ENCODE measurements at regions not wholly inside any gene's neighbourhood (a gene's known extent, or its start where the extent isn't known, plus 50 kb on each side); places are given as distances from the start of the nearest gene placed in this dataset.

GRCh38 chr2:64330281-64331113 is 123.5 kb upstream of the LGALSL start:
- H3K4me3 ChIP-seq (replicated peaks; ENCODE audit: low read depth, low read length), result peak overlapping the region; percentile 28
- peak; percentile 80 for DNase-seq (ENCODE audit: extremely low read depth, low read depth)
- TF ChIP-seq CTCF (IDR thresholded peaks at IDR 0.05; ENCODE audit: low read depth, low read length, missing control alignments), result peak; percentile 94

- H3K4me3 ChIP-seq (replicated peaks; ENCODE audit: low read depth, low read length), result no peak overlapping the region
- no peak for DNase-seq (ENCODE audit: extremely low read depth, low read depth)
- TF ChIP-seq CTCF (IDR thresholded peaks at IDR 0.05; ENCODE audit: low read depth, low read length, missing control alignments), result no peak
Measured at GRCh38 chr2:64331114-64331645, 122.8 kb upstream of the LGALSL start.

- DNase-seq (ENCODE audit: extremely low read depth, low read depth), result no peak
- no peak for TF ChIP-seq CTCF (IDR thresholded peaks at IDR 0.05; ENCODE audit: low read depth, low read length, missing control alignments)
- H3K4me3 ChIP-seq (replicated peaks; ENCODE audit: low read depth, low read length), result no peak overlapping the region
Measured at GRCh38 chr2:64331849-64332699, 121.9 kb upstream of the LGALSL start.

GRCh38 chr2:64336171-64336570 is 117.8 kb upstream of the LGALSL start:
- TF ChIP-seq CTCF (IDR thresholded peaks at IDR 0.05; ENCODE audit: low read depth, low read length, missing control alignments), result no peak
- DNase-seq (ENCODE audit: extremely low read depth, low read depth), result no peak
- H3K4me3 ChIP-seq (replicated peaks; ENCODE audit: low read depth, low read length), result no peak overlapping the region

- TF ChIP-seq CTCF (IDR thresholded peaks at IDR 0.05; ENCODE audit: low read depth, low read length, missing control alignments), result no peak
- DNase-seq (ENCODE audit: extremely low read depth, low read depth), result no peak
- H3K4me3 ChIP-seq (replicated peaks; ENCODE audit: low read depth, low read length), result no peak overlapping the region
Measured at GRCh38 chr2:64337314-64337713, 116.6 kb upstream of the LGALSL start.

GRCh38 chr2:64338108-64338507 is 115.9 kb upstream of the LGALSL start:
- DNase-seq (ENCODE audit: extremely low read depth, low read depth), result no peak
- H3K4me3 ChIP-seq (replicated peaks; ENCODE audit: low read depth, low read length), result no peak overlapping the region
- TF ChIP-seq CTCF (IDR thresholded peaks at IDR 0.05; ENCODE audit: low read depth, low read length, missing control alignments), result no peak
